NCI-H446 (cell line): ENCODE measurements at regions not wholly inside any gene's neighbourhood (a gene's known extent, or its start where the extent isn't known, plus 50 kb on each side); places are given as distances from the start of the nearest gene placed in this dataset.

Experiments used
- DNase-seq, 2 experiments: peaks; one replicate each; lab custom pipeline; 2025; lab: John Stamatoyannopoulos, UW

GRCh38 chr19:31119951-31120690 is 229.1 kb downstream of the TSHZ3 start:
- DNase-seq = no peak

GRCh38 chr19:31118986-31119385 is 230.2 kb downstream of the TSHZ3 start:
- no peak for DNase-seq

GRCh38 chr19:31118287-31118955 is 230.8 kb downstream of the TSHZ3 start:
- no peak for DNase-seq

- no peak for DNase-seq
Measured at GRCh38 chr19:31114585-31114984, 234.7 kb downstream of the TSHZ3 start.

GRCh38 chr19:31113293-31113692 is 235.9 kb downstream of the TSHZ3 start:
- no peak for DNase-seq

- no peak for DNase-seq
Measured at GRCh38 chr19:31112158-31112557, 237.1 kb downstream of the TSHZ3 start.

GRCh38 chr19:31111741-31112140 is 237.5 kb downstream of the TSHZ3 start:
- DNase-seq = no peak

GRCh38 chr19:31110336-31110735 is 238.9 kb downstream of the TSHZ3 start:
- no peak for DNase-seq

- no peak for DNase-seq
Measured at GRCh38 chr19:31109636-31110035, 239.6 kb downstream of the TSHZ3 start.

- DNase-seq = no peak
Measured at GRCh38 chr19:31107096-31107495, 242.1 kb downstream of the TSHZ3 start.

GRCh38 chr19:31105761-31106160 is 243.5 kb downstream of the TSHZ3 start:
- no peak for DNase-seq

GRCh38 chr19:31104451-31104850 is 244.8 kb downstream of the TSHZ3 start:
- no peak for DNase-seq

- no peak for DNase-seq
Measured at GRCh38 chr19:31103228-31103627, 246.0 kb downstream of the TSHZ3 start.

GRCh38 chr19:31102674-31103073 is 246.6 kb downstream of the TSHZ3 start:
- no peak for DNase-seq

- no peak for DNase-seq
Measured at GRCh38 chr19:31100981-31101380, 248.3 kb downstream of the TSHZ3 start.

- DNase-seq = no peak
Measured at GRCh38 chr19:31100206-31100590, 249.0 kb downstream of the TSHZ3 start.

GRCh38 chr19:31099515-31100205 is 249.6 kb downstream of the TSHZ3 start:
- DNase-seq = no peak

- DNase-seq = no peak
Measured at GRCh38 chr19:31098836-31099235, 250.4 kb downstream of the TSHZ3 start.

GRCh38 chr19:31096935-31097545 is 252.2 kb downstream of the TSHZ3 start:
- no peak for DNase-seq

GRCh38 chr19:31096062-31096830 is 253.0 kb downstream of the TSHZ3 start:
- no peak for DNase-seq

GRCh38 chr19:31095100-31095804 is 254.0 kb downstream of the TSHZ3 start:
- DNase-seq = no peak
